ENCODE measurements at regions not wholly inside any gene's neighbourhood (a gene's known extent, or its start where the extent isn't known, plus 50 kb on each side); places are given as distances from the start of the nearest gene placed in this dataset.

GRCh38 chr6:106005954-106006353, 80.2 kb upstream of the PRDM1 start:
- TF ChIP-seq EZH2 (IDR thresholded peaks at IDR 0.05; ENCODE audit: low read depth), result no peak
- no peak for TF ChIP-seq CTCF (conservative IDR thresholded peaks at IDR 0.05)
- H2AFZ ChIP-seq, result no peak overlapping the region
- no peaks in the 10 kb centered on the region for H3K79me2 ChIP-seq (ENCODE audit: low read depth)
- no peak overlapping the region for H3K4me3 ChIP-seq
- POLR2A ChIA-PET (ENCODE audit: unreplicated experiment), result no interaction called here
- H3K27ac ChIP-seq, result no peak overlapping the region
- CTCF ChIA-PET, result no interaction called here
- H3K9me2 ChIP-seq (ENCODE audit: insufficient read depth), result 0 out of 2 replicates have a peak, but pooled peaks cover 5% of the 10 kb centered on the region
- no peaks in the 10 kb centered on the region for H4K20me1 ChIP-seq (ENCODE audit: insufficient read depth)
- H3F3A ChIP-seq (ENCODE audit: insufficient read depth, low read depth), result no peaks in the 10 kb centered on the region
- no peaks in the 10 kb centered on the region for H3K9me3 ChIP-seq (ENCODE audit: insufficient read depth, low read depth)
- intact Hi-C loops (cut with micrococcal nuclease; ENCODE audit: unreplicated experiment), result no loop called here
- DNase-seq, result no peak
- H3K4me1 ChIP-seq (replicated peaks; ENCODE audit: insufficient read depth), result no peaks in the 10 kb centered on the region
- no peaks in the 10 kb centered on the region for H3K36me3 ChIP-seq (ENCODE audit: low read depth)
- no TSS peak for BruUV-seq (replicated peaks)
- H3K27me3 ChIP-seq (ENCODE audit: insufficient read depth, low read depth), result no peaks in the 10 kb centered on the region
- H3K4me2 ChIP-seq, result no peak overlapping the region

- intact Hi-C loops (cut with micrococcal nuclease; ENCODE audit: unreplicated experiment), result no loop called here
- no peaks in the 10 kb centered on the region for H4K20me1 ChIP-seq (ENCODE audit: insufficient read depth)
- no peaks in the 10 kb centered on the region for H3K27me3 ChIP-seq (ENCODE audit: insufficient read depth, low read depth)
- no TSS peak for BruUV-seq (replicated peaks)
- H2AFZ ChIP-seq, result no peak overlapping the region
- H3K4me2 ChIP-seq, result no peak overlapping the region
- H3K9me3 ChIP-seq (ENCODE audit: insufficient read depth, low read depth), result no peaks in the 10 kb centered on the region
- no peaks in the 10 kb centered on the region for H3F3A ChIP-seq (ENCODE audit: insufficient read depth, low read depth)
- ChIA-PET POLR2A (ENCODE audit: unreplicated experiment) (no interaction called here), CTCF (no interaction called here)
- no peak for DNase-seq
- H3K4me1 ChIP-seq (replicated peaks; ENCODE audit: insufficient read depth), result no peaks in the 10 kb centered on the region
- no peak overlapping the region for H3K27ac ChIP-seq
- H3K4me3 ChIP-seq, result no peak overlapping the region
- H3K36me3 ChIP-seq (ENCODE audit: low read depth), result no peaks in the 10 kb centered on the region
- TF ChIP-seq CTCF (conservative IDR thresholded peaks at IDR 0.05) (no peak), EZH2 (IDR thresholded peaks at IDR 0.05; ENCODE audit: low read depth) (no peak)
- H3K9me2 ChIP-seq (ENCODE audit: insufficient read depth), result no peaks in the 10 kb centered on the region
- H3K79me2 ChIP-seq (ENCODE audit: low read depth), result no peaks in the 10 kb centered on the region
Observed at GRCh38 chr6:106005013-106005412, 81.1 kb upstream of the PRDM1 start.

DNA sequence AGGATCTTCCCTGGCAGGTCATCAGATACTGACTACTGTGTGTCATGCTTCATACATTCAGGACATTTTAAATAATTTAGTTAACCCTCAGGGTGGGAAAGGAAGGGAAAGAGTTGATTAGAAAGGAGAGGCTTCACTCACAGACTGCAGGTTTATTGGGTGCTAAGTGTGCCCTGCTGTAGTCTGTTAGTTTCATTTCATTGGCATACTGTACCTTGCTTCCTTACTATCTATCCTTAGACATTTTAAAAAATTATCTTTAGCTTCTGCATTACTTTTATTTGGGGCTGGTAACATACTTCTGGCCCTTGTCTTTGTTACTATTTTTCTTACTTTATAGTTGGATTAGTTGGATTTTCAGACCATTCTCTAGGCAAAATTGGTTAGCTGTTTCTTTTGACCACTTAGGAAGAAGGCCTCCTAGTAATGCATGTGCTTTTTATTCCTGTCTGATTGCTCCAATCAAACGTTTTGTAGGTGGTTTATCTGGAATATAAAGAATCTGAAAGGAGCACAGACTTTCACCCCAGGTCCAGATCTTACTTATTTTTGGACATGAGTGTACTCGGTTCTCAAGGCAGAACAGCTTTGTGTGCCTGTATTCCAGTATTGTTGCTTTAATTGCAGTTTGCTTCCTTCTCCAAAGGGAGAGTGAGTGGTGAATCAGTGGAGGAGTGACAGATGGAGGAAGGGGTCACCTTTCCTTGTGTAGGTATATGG, 82.7 kb upstream of the PRDM1 start:
- no peak for TF ChIP-seq CTCF (conservative IDR thresholded peaks at IDR 0.05)
- no peak for TF ChIP-seq EZH2 (IDR thresholded peaks at IDR 0.05; ENCODE audit: low read depth)
- H3K27ac ChIP-seq, result no peak overlapping the region
- no peaks in the 10 kb centered on the region for H3K36me3 ChIP-seq (ENCODE audit: low read depth)
- intact Hi-C loops (cut with micrococcal nuclease; ENCODE audit: unreplicated experiment), result no loop called here
- CTCF ChIA-PET, result no interaction called here
- no peak overlapping the region for H3K4me3 ChIP-seq
- H3K4me2 ChIP-seq, result no peak overlapping the region
- H2AFZ ChIP-seq, result peak overlapping the region; percentile 39; the same call in 1 of the 2 replicates
- no peaks in the 10 kb centered on the region for H4K20me1 ChIP-seq (ENCODE audit: insufficient read depth)
- no peaks in the 10 kb centered on the region for H3K9me3 ChIP-seq (ENCODE audit: insufficient read depth, low read depth)
- no peak for DNase-seq
- no peaks in the 10 kb centered on the region for H3K79me2 ChIP-seq (ENCODE audit: low read depth)
- H3K4me1 ChIP-seq (replicated peaks; ENCODE audit: insufficient read depth), result no peaks in the 10 kb centered on the region
- H3K9me2 ChIP-seq (ENCODE audit: insufficient read depth), result no peaks in the 10 kb centered on the region
- no TSS peak for BruUV-seq (replicated peaks)
- H3K27me3 ChIP-seq (ENCODE audit: insufficient read depth, low read depth), result no peaks in the 10 kb centered on the region
- POLR2A ChIA-PET (ENCODE audit: unreplicated experiment), result no interaction called here
- H3F3A ChIP-seq (ENCODE audit: insufficient read depth, low read depth), result no peaks in the 10 kb centered on the region

Measured in PC-9 (cell line).